Loucy (cell line): ENCODE measurements at regions not wholly inside any gene's neighbourhood (a gene's known extent, or its start where the extent isn't known, plus 50 kb on each side); places are given as distances from the start of the nearest gene placed in this dataset.

Source experiments
- H2AFZ ChIP-seq: fragments of 200-600 bp; sonication (generic); 2 replicates; pipeline ENCODE4 v1.6.0; 2016; ENCODE audit warnings: antibody characterized with exemption, mild to moderate bottlenecking, low read length, moderate library complexity
- H3F3A ChIP-seq: fragments of 200-600 bp; 2 replicates; pipeline ENCODE4 v1.6.0; 2016; ENCODE audit warnings: antibody characterized with exemption, low read depth, mild to moderate bottlenecking
- H3K27me3 ChIP-seq: fragments of 200-600 bp; sonication (generic); 2 replicates; pipeline ENCODE4 v1.6.1; 2014; ENCODE audit warnings: low read length, mild to moderate bottlenecking; ENCODE audit not compliant: insufficient read depth, poor library complexity, severe bottlenecking
- H3K36me3 ChIP-seq: fragments of 200-600 bp; sonication (generic); 2 replicates; pipeline ENCODE4 v1.6.1; 2016; ENCODE audit warnings: low read length; ENCODE audit not compliant: insufficient read depth
- H3K4me1 ChIP-seq: fragments of 200-600 bp; sonication (generic); 2 replicates; pipeline ENCODE4 v1.5.1; 2014; ENCODE audit warnings: low read length, mild to moderate bottlenecking; ENCODE audit not compliant: insufficient read depth, poor library complexity, severe bottlenecking
- H3K4me2 ChIP-seq: fragments of 200-600 bp; sonication (generic); 2 replicates; pipeline ENCODE4 v1.6.0; 2014; ENCODE audit warnings: antibody characterized with exemption, low read length, low read depth, mild to moderate bottlenecking; ENCODE audit not compliant: poor library complexity, severe bottlenecking
- H3K4me3 ChIP-seq: fragments of 200-600 bp; sonication (generic); 2 replicates; pipeline ENCODE4 v1.5.1; 2014; ENCODE audit warnings: low read length, mild to moderate bottlenecking, mixed read lengths; ENCODE audit not compliant: poor library complexity, severe bottlenecking
- H3K79me2 ChIP-seq: fragments of 200-600 bp; sonication (generic); 2 replicates; pipeline ENCODE4 v1.6.1; 2014; ENCODE audit warnings: low read length; ENCODE audit not compliant: insufficient read depth
- H3K9ac ChIP-seq: fragments of 200-600 bp; sonication (generic); 2 replicates; pipeline ENCODE4 v1.6.0; 2014; ENCODE audit warnings: mild to moderate bottlenecking, low read depth, low read length, moderate library complexity; ENCODE audit not compliant: poor library complexity, severe bottlenecking
- H3K9me2 ChIP-seq: fragments of 200-600 bp; sonication (generic); replicated peaks from 2 replicates; pipeline ENCODE4 v1.6.1; 2016; ENCODE audit warnings: low read depth, low read length, mixed read lengths
- H3K9me3 ChIP-seq: fragments of 200-600 bp; sonication (generic); 2 replicates; pipeline ENCODE4 v1.6.1; 2014; ENCODE audit warnings: mild to moderate bottlenecking, antibody characterized with exemption, low read length, low read depth; ENCODE audit not compliant: insufficient read depth
- H4K20me1 ChIP-seq: fragments of 200-600 bp; sonication (generic); 2 replicates; pipeline ENCODE4 v1.6.0; 2014; ENCODE audit warnings: antibody characterized with exemption, low read length, mild to moderate bottlenecking; ENCODE audit not compliant: insufficient read depth, poor library complexity, severe bottlenecking
- EZH2phosphoT487 ChIP-seq: fragments of 200-600 bp; IDR thresholded peaks from 2 replicates; pipeline ENCODE4 v1.6.1; 2018; ENCODE audit warnings: antibody characterized with exemption, mild to moderate bottlenecking, moderate library complexity, borderline replicate concordance
- TF ChIP-seq, protein P1 (sequence below): fragments of 200-600 bp; sonication (generic); conservative IDR thresholded peaks from 2 replicates; pipeline ENCODE4 v1.5.1; 2014; ENCODE audit warnings: mild to moderate bottlenecking, antibody characterized with exemption, low read length

DNA sequence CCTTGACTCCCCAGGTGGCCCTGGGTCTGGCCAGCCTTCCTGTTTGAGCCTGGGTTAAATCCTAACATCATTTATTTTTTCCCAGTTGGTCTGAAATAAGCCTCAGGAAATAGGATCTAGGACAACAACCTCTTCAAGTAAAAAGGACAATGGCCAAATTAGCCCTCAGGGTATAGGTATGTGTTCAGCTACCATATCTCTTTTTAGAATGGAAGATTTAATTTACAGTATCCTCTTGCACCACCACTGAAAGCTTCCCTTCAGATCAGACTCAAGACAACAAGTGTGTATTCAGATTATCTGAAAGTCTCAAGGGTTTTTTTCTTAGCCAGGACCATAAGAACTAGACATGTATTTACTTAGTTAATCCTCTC is 61.6 kb upstream of the CXCR4 start:
- Histone ChIP-seq H3K9me3 (peaks cover 4% of the 10 kb centered on the region; the same call in 1 of the 2 replicates), H3K4me2 (no peak overlapping the region), H3K4me3 (no peak overlapping the region), H3K4me1 (peaks cover 19% of the 10 kb centered on the region), H3K79me2 (no peaks in the 10 kb centered on the region), H2AFZ (no peak overlapping the region), H3K36me3 (no peaks in the 10 kb centered on the region), H3K27me3 (no peaks in the 10 kb centered on the region), H4K20me1 (no peaks in the 10 kb centered on the region), H3F3A (no peaks in the 10 kb centered on the region), H3K9me2 (no peaks in the 10 kb centered on the region), H3K9ac (no peak overlapping the region)
- TF ChIP-seq, protein P1, sequence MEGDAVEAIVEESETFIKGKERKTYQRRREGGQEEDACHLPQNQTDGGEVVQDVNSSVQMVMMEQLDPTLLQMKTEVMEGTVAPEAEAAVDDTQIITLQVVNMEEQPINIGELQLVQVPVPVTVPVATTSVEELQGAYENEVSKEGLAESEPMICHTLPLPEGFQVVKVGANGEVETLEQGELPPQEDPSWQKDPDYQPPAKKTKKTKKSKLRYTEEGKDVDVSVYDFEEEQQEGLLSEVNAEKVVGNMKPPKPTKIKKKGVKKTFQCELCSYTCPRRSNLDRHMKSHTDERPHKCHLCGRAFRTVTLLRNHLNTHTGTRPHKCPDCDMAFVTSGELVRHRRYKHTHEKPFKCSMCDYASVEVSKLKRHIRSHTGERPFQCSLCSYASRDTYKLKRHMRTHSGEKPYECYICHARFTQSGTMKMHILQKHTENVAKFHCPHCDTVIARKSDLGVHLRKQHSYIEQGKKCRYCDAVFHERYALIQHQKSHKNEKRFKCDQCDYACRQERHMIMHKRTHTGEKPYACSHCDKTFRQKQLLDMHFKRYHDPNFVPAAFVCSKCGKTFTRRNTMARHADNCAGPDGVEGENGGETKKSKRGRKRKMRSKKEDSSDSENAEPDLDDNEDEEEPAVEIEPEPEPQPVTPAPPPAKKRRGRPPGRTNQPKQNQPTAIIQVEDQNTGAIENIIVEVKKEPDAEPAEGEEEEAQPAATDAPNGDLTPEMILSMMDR = no peak

DNA sequence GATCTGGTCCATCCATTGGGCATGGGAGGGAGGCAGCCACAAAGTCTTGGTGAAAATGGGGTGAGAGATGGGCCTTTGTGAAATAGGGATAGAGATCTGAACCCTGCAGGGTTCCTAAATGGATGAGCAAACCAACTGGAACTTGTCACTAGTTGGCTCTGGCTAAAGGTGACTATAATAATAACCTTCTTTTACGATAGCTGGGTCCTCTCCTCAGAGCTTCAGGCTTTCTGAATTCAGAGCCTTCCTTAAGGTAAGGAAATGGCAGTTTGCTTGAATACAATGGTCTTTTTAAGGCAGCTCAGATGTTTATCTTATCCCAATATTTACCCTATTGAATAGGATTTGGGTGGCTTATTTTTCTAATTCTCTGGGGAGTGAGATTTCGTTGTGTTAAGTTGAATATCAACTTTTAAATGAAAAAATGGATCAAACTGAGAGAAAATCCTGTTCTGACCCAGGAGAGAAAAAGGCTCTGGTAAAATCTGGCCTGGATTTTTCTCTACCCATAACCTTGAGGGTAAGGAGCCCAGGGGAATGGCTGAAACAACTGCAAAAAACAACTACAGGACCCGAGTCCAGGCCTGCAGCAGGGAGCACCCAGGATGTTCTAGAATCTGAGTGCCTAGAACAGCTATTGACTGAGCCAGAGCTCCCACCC is 61.1 kb upstream of the CXCR4 start:
- no peak overlapping the region for H3K4me2 ChIP-seq
- H3K9me3 ChIP-seq = peaks cover 4% of the 10 kb centered on the region; the same call in 1 of the 2 replicates
- H3K79me2 ChIP-seq = no peaks in the 10 kb centered on the region
- H3K4me3 ChIP-seq = no peak overlapping the region
- no peaks in the 10 kb centered on the region for H3F3A ChIP-seq
- H3K36me3 ChIP-seq = no peaks in the 10 kb centered on the region
- H3K27me3 ChIP-seq = no peaks in the 10 kb centered on the region
- TF ChIP-seq, protein P1 = no peak
- TF ChIP-seq EZH2phosphoT487 = no peak
- no peak overlapping the region for H3K9ac ChIP-seq
- H3K4me1 ChIP-seq = peaks cover 19% of the 10 kb centered on the region
- no peak overlapping the region for H2AFZ ChIP-seq
- no peaks in the 10 kb centered on the region for H3K9me2 ChIP-seq
- no peaks in the 10 kb centered on the region for H4K20me1 ChIP-seq

DNA sequence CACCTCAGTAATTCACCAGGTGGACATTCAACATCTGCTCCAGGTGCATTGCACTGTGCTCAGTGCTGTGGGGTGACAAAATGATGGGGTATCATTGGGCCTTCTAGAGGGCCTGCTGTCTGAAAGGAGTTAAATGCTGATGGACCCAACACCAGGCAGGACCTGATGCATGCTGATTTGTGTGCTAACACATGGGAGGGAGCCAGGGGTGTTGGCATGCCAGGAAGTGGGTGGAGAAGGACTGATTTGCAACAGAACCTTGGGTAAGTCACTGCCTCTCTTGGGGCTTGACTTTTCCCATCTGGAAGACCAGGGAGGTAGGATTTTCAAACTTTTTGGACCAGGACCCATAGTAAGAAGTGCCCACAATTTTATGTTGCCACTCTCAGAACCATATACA is 57.9 kb upstream of the CXCR4 start:
- Histone ChIP-seq H3K4me1 (peaks cover 46% of the 10 kb centered on the region), H4K20me1 (no peaks in the 10 kb centered on the region), H3K36me3 (no peaks in the 10 kb centered on the region), H3K4me3 (no peak overlapping the region), H3K4me2 (no peak overlapping the region), H3K9ac (no peak overlapping the region), H3K9me3 (peaks cover under 1% of the 10 kb centered on the region; the same call in 1 of the 2 replicates), H3F3A (no peaks in the 10 kb centered on the region), H3K27me3 (no peaks in the 10 kb centered on the region), H3K79me2 (no peaks in the 10 kb centered on the region), H3K9me2 (no peaks in the 10 kb centered on the region), H2AFZ (no peak overlapping the region)
- no peak for TF ChIP-seq EZH2phosphoT487
- TF ChIP-seq, protein P1 = no peak
